Ovary (tissue), 3 donors: ENCODE measurements at regions not wholly inside any gene's neighbourhood (a gene's known extent, or its start where the extent isn't known, plus 50 kb on each side); places are given as distances from the start of the nearest gene placed in this dataset.

Source experiments
- EP300 ChIP-seq: sonication (generic); formaldehyde crosslinking; IDR thresholded peaks from one replicate; pipeline ENCODE4 v1.6.1; 2017; ENCODE audit warnings: antibody characterized with exemption
- POLR2A ChIP-seq: fragments of 450-650 bp; IDR thresholded peaks from one replicate; pipeline ENCODE4 v1.6.1; 2017; ENCODE audit warnings: antibody characterized with exemption, mild to moderate bottlenecking, moderate library complexity
- TF ChIP-seq, protein P1 (sequence below), 3 donors: fragments of 450-650 bp in 2 of 3; fragments of 200-600 bp in 1 of 3; IDR thresholded peaks; one replicate each; pipeline versions ENCODE4 v1.5.1 to v1.8.0; 2016 to 2022; ENCODE audit warnings: antibody characterized with exemption in 3 of 3, mild to moderate bottlenecking in 1 of 3
- donor health status: DM: no; HTN: no; CAD: no.

DNA sequence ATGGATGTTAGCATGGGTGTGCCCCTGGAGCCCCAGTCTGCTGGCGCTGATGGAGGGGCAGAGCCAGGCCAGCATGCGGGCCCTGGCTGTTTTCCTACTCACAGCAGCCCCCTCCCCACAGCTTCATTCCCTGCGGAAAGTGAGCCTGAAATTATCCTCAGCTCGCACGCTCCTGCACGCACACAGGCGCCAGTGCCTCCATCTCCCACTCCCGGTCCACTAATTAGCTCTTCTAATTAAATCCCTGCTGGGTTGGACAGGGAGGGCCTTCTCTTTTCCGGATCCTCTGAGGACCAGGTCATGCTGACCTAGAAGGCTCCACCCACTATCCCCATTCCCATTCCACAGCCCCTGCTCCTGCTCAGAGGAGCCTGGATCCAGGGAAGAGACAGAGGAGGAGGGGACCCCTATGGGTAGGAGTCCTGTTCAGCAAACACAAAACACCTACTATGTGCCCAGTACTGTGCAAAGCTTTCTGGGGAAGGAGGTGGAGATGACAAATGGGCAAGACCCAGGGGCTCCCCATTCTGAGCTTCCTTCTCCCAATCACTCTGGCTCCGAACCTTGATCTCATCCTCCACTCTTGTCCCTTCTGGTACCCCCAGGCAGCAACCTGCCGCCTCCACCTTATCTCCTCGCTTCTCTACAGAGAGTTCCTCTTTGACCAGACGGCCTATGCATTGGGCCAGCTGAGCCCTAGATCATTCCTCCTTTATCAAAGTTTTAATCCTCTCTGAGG is 70.2 kb upstream of the CCDC167 start:
- no peak for TF ChIP-seq POLR2A
- TF ChIP-seq, protein P1, sequence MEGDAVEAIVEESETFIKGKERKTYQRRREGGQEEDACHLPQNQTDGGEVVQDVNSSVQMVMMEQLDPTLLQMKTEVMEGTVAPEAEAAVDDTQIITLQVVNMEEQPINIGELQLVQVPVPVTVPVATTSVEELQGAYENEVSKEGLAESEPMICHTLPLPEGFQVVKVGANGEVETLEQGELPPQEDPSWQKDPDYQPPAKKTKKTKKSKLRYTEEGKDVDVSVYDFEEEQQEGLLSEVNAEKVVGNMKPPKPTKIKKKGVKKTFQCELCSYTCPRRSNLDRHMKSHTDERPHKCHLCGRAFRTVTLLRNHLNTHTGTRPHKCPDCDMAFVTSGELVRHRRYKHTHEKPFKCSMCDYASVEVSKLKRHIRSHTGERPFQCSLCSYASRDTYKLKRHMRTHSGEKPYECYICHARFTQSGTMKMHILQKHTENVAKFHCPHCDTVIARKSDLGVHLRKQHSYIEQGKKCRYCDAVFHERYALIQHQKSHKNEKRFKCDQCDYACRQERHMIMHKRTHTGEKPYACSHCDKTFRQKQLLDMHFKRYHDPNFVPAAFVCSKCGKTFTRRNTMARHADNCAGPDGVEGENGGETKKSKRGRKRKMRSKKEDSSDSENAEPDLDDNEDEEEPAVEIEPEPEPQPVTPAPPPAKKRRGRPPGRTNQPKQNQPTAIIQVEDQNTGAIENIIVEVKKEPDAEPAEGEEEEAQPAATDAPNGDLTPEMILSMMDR (IDR thresholded peaks at IDR 0.05): no peak
- no peak for TF ChIP-seq EP300
